Upper lobe of right lung (tissue), 1 donor: ENCODE measurements at regions not wholly inside any gene's neighbourhood (a gene's known extent, or its start where the extent isn't known, plus 50 kb on each side); places are given as distances from the start of the nearest gene placed in this dataset.
A peak's percentile ranks its signal among the peaks of the same experiment; 100 is the strongest.

Source experiments
- ATAC-seq: fragments of 200-7000 bp; cut with Tn5 transposase; one replicate; pipeline ENCODE4 v1.9.1; 2020; ENCODE audit warnings: mild to moderate bottlenecking, moderate library complexity
- DNase-seq: peaks from one replicate; pipeline ENCODE4 v3.0.0-alpha.2; 2020
- H3K27ac ChIP-seq: fragments of 200-600 bp; one replicate; pipeline ENCODE4 v1.8.0; 2022
- H3K27me3 ChIP-seq: fragments of 200-600 bp; one replicate; pipeline ENCODE4 v1.8.0; 2022; ENCODE audit warnings: mild to moderate bottlenecking
- H3K36me3 ChIP-seq: fragments of 200-600 bp; one replicate; pipeline ENCODE4 v1.8.0; 2022
- H3K4me1 ChIP-seq: fragments of 200-600 bp; one replicate; pipeline ENCODE4 v1.8.0; 2022
- H3K4me3 ChIP-seq: fragments of 200-600 bp; one replicate; pipeline ENCODE4 v1.8.0; 2022; ENCODE audit warnings: mild to moderate bottlenecking
- H3K9me3 ChIP-seq: fragments of 200-600 bp; one replicate; pipeline ENCODE4 v1.8.0; 2022
- CTCF ChIP-seq: fragments of 200-600 bp; IDR thresholded peaks from one replicate; pipeline ENCODE4 v1.8.0; 2022; ENCODE audit warnings: antibody characterized with exemption
- intact Hi-C: fragments of 100-400 bp; cut with DNase I; formaldehyde crosslinking; loops from one replicate; pipeline ENCODE4 v1.11.0; 2022
- donor health status: DM: no; HTN: yes; CAD: no; lungs with severe emphysema.

GRCh38 chr4:24476282-24476681 is 108.1 kb downstream of the DHX15 start:
- no peaks in the 10 kb centered on the region for H3K9me3 ChIP-seq
- H3K4me3 ChIP-seq = no peak overlapping the region
- no peak overlapping the region for H3K27ac ChIP-seq
- H3K36me3 ChIP-seq = no peaks in the 10 kb centered on the region
- intact Hi-C loops = no loop called here
- ATAC-seq = no peak
- TF ChIP-seq CTCF = peak; percentile 50
- peaks cover 18% of the 10 kb centered on the region for H3K27me3 ChIP-seq
- no peak for DNase-seq
- H3K4me1 ChIP-seq = peaks cover 9% of the 10 kb centered on the region

- no peak for TF ChIP-seq CTCF
- DNase-seq = no peak
Measured at GRCh38 chr4:24475756-24476155, 108.6 kb downstream of the DHX15 start.

GRCh38 chr4:24473309-24473721 is 111.0 kb downstream of the DHX15 start:
- DNase-seq = no peak
- TF ChIP-seq CTCF = no peak
- H3K27ac ChIP-seq = peak overlapping the region; percentile 2
- H3K36me3 ChIP-seq = no peaks in the 10 kb centered on the region
- H3K4me3 ChIP-seq = peak overlapping the region; percentile 65
- intact Hi-C loops = no loop called here
- H3K9me3 ChIP-seq = no peaks in the 10 kb centered on the region
- H3K27me3 ChIP-seq = peaks cover 33% of the 10 kb centered on the region
- ATAC-seq = no peak
- H3K4me1 ChIP-seq = peaks cover 18% of the 10 kb centered on the region

More at GRCh38 chr4:24475756-24476155, 108.6 kb downstream of the DHX15 start:
- Histone ChIP-seq H3K4me3 (no peak overlapping the region), H3K36me3 (no peaks in the 10 kb centered on the region), H3K9me3 (no peaks in the 10 kb centered on the region), H3K27ac (no peak overlapping the region), H3K4me1 (peaks cover 12% of the 10 kb centered on the region), H3K27me3 (peaks cover 23% of the 10 kb centered on the region)
- no peak for ATAC-seq
- intact Hi-C loops = no loop called here

GRCh38 chr4:24472514-24473308 is 111.6 kb downstream of the DHX15 start:
- H3K27ac ChIP-seq = peak overlapping the region; percentile 2
- H3K27me3 ChIP-seq = peaks cover 33% of the 10 kb centered on the region
- H3K4me1 ChIP-seq = peaks cover 18% of the 10 kb centered on the region
- TF ChIP-seq CTCF = peak; percentile 59
- intact Hi-C loops = no loop called here
- DNase-seq (peak; percentile 86), ATAC-seq (peak; percentile 87)
- no peaks in the 10 kb centered on the region for H3K9me3 ChIP-seq
- no peaks in the 10 kb centered on the region for H3K36me3 ChIP-seq
- H3K4me3 ChIP-seq = peak overlapping the region; percentile 65

GRCh38 chr4:24472161-24472510 is 112.2 kb downstream of the DHX15 start:
- H3K9me3 ChIP-seq = no peaks in the 10 kb centered on the region
- H3K4me1 ChIP-seq = peaks cover 18% of the 10 kb centered on the region
- intact Hi-C loops = no loop called here
- H3K36me3 ChIP-seq = no peaks in the 10 kb centered on the region
- no peak overlapping the region for H3K27ac ChIP-seq
- no peak for DNase-seq
- no peak for ATAC-seq
- peaks cover 33% of the 10 kb centered on the region for H3K27me3 ChIP-seq
- peak overlapping the region; percentile 65 for H3K4me3 ChIP-seq
- TF ChIP-seq CTCF = no peak
